IPS DF 19.7 (cell line): ENCODE measurements at regions not wholly inside any gene's neighbourhood (a gene's known extent, or its start where the extent isn't known, plus 50 kb on each side); places are given as distances from the start of the nearest gene placed in this dataset.

Experiments
- DNase-seq: peaks from one replicate; pipeline ENCODE4 v3.0.0-alpha.2; 2013; ENCODE audit warnings: low read depth, low spot score

DNA sequence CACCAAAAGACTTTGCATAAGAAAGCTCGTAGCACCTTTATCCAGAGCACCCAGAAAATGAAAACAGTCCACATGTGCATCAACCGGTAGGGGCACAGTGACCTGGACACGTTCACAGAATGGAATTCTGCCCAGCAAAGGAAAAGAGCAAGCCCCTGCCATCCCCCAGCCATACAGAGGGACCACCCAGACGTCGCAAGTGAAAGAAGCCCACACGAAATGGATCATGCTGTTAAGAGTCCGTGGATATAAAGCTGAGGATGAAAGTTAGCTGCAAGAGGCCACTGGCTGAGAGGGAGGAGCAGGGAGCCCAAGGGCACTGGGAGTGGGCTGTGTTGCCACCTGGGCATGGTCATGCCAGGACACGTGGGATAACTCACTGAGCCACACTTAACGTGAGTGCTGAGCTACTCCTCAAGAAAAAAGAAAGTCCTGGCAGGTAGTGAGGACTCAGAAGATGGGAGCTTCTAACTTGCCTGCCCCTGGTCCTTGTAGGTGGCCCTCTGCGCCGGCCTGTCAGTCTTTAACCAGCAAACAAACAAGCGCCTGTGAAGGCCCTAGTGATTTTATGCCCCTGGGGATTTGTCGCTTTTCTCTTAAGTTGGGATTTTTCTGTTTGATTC is 190.7 kb downstream of the C16orf95 start:
- no peak for DNase-seq

DNA sequence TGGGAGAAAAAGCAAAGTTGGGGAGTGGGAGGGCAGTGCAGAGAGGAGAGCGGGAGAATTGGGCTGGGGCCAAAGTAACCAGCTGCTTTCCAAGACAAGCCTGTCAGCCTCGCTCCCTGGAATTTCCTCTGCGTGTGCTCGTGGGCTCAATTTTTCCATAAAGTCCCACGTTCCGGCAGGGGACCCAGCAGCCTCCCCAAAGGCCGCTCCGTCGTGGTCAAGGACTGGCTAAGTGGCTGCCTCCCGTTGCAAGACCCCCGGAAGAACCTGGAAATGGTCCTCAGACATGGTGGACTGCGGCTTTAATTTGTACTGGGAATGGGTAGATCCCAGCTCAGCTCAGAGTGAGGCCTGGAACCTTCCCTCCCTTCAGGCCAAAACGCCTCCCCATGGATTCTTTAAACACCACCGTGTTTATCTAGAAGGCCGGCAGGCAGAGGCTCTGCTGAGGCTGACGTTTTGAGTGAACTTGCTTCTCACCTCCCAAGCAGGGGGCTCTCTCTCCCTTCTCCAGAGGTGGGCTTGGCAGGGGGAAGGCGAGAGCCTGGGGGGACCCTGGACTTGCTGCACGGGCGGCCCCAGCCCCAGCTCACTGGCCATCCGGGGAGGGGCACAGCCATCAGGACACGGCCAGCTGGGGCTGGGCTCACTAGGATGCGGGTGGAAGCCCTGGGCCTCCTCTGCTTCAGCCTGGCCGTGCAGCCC is 190.0 kb downstream of the C16orf95 start:
- no peak for DNase-seq

DNA sequence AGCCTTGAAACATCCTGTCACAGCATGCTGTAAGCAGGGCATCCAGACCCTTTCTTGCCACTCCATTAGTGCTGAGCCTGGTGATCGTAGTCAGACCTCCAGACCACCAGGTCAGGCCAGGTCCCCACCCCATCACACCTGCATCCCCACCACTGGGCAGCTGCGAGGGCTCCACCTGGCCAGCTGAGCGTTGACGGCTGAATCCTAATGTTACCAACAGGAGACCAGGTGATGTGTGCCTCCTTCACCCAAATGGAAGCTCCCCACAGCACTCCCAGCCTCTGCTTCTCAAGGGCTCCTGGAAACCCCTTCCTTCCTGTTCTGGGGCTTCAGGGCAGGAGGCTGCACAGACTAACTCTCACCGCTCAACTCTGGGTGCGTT is 189.4 kb downstream of the C16orf95 start:
- no peak for DNase-seq

DNA sequence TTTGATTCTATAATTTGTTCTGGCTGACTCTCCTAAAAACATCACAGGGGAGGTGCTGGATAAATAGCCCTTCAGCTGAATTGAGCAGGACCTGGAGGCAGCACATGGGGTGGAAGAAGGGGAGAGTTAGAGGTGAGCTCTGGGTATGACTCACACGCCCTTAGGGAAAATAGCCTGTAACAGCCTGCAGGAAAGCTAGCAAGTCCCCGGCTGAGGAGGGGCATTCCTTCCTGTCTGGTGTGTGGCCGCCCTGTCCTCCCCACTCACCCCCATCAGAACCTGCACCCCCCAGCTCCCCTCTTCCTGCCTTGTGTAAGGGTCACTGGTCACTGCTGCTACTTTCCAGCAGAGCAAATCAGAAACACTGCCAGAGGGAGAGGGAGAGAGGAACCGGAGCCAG is 187.4 kb downstream of the C16orf95 start:
- no peak for DNase-seq

DNA sequence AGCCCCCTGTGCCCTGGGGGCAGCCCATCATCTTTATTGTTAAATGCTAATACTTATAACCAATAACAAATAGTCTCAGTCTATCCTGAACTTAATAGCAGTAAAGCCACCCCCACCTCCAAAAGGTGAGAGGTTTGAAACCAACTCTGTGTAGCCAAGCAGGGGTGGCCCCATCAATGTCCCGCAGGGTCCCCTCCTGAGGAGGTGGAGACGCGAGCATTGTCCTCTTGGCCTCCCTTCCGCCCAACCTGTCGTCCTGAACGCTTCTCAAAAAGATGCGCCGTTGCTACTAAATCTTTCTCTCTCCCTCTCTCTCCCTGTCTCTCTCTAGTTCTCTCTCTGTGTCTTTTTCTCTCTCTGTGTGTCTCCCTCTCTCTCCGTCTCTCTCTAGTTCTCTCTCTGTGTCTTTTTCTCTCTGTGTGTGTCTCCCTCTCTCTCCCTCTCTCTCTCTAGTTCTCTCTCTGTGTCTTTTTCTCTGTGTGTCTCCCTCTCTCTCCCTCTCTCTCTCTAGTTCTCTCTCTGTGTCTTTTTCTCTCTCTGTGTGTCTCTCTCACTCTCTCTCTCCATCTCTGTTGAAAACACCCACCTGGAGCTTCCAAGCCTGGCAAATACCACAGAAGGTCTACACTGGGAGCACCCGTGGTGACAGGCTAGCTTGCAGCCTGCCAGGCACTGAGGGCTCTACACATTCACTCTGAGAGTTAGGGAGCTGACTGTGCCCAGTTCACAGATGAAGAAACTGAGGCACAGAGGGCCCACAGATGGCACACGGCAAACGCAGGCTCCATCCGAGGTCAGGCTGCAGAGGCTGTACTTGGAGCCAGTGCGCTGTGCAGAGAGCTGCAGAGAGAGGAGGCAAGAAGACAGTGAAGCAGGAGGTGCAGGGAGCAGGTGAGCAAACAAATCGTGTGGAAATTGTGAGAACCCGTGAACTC is 185.9 kb downstream of the C16orf95 start:
- DNase-seq = no peak

DNA sequence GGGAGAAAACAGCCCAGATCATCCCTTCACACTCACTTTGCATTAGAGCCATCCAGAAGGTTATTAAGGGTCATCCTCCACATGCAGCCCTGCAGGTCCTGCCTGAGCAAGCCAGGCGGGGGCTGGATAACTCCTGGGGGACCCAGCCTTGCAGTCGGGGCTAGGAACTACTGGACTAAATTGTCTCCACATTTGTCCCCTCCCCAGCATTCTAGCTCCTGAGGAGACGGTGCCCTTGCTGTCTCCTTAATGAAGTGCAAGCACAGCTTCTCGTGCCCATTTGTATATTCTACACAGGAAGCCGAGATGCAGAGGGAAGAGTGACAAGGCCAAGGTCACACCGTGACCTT is 185.2 kb downstream of the C16orf95 start:
- no peak for DNase-seq

DNA sequence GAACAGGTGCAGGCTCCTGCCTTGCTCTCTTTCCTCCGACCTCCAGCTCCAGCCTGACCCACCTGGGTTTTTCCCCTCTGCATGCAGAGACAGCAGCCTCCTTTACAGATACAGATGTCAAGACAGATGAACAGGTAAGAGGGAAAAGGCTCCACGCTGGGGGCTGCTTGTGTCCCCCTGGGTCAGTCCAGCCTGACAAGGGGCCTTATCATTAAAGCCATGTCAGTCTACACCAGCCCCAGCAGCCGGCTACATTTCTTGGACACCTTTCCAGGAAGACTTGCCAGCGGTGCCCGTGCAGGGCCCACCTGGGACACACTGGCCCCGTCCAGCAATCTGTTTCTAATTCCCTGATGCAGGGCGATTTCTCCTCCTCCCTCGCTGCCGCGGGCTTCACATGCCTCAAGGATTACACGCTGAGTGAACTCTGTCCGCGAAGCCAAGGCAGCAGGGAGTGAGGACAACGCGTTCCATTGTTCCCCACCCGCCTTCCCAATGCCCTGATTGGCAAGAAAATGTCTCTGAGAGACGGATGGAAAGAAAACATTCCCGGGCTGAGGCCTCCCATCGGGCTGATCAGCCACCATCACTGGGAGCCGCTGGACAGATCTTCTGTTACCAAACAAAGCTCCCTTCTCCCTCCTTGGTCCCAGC is 184.7 kb downstream of the C16orf95 start:
- DNase-seq = no peak

DNA sequence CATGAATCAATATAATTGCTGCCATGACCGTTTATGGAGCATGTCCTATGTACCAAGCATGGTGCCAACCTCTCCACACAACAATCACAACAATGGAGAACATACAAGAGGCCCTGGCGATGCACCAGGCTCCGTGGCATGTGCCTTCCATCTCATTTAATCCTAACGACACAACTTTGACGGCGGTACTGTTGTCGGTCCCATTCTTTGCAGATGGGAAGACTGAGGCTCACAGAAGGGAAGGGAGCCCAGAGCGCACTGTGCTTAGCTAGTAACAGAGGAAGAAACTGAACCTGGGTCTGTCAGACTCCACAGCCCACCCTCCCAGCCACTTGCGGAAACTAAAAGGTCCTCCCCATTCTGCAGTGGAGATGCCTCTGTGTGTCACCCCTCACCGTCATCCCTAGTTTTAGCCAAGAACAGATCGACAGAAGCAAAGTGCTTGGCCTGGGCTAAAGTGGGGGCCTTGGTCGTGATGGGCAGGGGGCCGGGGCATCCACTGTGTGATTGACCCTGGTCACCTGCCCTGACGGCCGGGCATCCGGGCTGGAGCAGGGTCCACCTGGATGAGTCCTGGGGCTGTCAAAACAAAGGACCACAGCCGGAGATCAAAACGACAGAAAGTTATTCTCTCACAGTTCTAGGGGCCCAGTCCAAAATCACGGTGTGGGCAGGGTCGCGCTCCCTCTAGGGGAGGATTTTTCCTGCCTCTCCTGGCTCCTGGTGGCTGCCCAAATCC is 183.9 kb downstream of the C16orf95 start:
- DNase-seq = no peak

DNA sequence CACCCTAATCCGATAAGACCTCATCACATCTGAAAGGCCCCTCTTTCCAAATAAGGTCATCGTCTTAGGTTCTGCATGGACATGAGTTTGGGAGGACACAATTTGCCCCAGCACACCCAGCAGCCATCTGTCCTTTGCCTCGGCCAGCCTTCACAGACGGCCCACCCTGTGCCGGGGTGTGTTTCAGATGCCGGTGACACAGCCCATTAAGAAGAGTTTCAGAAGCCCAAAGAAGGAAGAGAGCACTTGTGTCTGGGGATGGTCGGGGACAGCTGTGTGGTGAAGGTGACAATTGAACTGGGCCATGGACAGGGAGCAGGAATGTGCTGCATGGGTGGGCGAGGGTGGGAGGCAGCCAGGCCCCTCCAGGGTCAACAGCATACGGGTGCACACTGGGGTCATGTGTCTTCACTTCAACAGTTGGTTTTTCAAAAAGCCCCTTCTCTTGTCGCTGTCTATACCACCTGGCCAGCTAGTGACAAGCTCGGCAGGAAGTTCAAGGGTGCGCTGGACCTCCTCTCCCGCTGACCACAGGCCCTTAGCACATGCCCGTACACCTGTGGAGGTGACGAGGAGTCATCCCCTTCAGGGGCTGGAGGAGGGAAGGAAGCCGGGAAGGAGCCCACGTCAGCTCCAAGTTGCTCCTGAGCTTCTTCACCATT is 183.1 kb downstream of the C16orf95 start:
- DNase-seq = no peak

DNA sequence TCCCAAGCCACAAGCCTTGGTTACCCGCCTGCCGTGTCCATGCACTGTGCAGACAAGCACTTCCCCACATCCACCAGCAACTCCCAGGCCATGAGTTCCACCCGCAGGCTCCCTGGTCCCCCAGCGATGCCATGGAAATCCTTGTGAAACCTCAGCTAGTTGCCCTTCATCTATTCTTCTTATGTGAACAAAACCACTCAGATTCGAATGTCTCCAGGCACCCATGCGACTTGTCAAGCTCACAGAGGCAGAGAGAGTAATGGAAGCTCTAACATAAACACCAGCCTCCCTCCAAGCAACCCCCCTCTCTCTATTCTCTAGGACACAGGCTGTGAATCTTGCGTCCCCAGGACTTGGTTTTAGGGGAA is 182.6 kb downstream of the C16orf95 start:
- DNase-seq = no peak

DNA sequence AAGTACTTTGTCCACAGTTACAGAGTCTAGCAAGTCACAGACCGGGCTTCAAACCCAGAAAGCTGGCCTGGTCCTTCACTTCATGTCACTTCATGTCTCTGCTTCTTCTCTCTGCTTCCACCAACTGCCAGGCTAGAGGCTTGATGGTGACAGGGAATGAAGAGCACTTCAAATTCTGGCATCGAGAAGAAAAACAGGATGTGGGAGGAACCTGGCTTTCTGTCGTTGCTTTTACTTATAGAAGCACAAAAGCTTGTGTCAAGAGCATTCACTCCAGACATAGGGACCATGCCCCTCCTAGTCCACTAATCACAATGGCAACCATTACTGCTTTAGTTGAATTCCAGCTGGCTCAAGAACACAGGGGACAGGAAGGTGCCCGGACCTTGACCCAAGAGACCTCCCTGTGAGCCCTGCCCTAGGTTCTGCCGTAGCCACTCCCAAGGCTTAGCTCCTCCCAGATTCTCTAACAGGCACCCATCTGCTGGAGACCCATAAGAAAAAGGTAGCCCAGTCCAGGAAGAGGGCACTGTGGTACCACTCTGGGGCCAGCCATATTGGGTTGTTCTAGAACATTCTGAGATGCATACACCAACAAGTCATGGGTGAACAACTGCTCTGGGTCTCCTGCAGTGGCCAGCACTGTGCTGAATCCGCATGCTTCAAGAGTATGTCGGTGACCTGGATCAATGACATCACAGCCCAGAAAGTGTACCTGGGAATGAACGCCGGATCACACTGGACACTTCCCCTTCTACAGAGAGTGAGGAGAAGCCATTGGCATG is 181.8 kb downstream of the C16orf95 start:
- no peak for DNase-seq

DNA sequence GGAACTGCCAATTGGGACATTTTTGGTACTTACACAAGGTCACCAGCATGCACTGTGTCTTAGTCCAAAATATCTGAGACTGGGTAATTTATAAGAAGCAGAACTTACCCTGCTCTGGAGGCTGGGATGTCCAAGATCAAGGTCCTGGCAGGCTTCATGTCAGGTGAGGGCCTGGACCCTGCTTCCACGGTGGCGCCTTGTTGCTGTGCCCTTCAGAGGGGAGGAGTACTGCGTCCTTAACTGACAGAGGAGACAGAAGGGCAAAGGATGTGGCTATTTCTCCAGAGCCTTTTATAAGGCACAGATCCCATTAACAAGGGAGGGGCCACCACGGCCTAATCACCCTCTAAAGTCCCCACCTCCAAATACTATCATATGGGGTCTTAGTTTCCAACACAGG is 178.9 kb downstream of the C16orf95 start:
- no peak for DNase-seq

DNA sequence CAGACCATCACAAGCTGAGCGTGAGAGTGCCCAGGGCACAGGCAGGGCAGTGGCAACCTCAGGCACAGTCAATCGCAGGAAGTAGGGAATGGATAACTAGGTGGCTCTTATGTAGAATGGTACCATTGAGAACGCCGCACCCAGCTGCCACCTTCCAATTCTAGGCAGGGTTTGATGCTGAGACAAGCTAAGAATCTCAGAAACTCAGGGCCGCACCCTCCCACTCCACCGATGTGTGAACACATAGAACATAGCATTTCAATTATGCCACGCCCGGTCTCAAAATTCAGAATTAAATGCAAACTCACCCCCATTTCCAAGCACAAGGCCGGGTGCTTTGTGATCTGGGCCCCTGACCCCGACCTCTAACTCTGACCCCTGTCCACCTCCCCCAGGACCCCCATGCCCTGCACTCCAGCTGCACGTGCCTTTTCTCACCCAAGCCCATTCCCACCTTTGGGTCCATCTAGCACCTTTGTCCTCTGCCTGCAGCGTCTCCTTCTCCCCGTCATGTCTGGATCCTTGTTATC is 178.4 kb downstream of the C16orf95 start:
- no peak for DNase-seq

DNA sequence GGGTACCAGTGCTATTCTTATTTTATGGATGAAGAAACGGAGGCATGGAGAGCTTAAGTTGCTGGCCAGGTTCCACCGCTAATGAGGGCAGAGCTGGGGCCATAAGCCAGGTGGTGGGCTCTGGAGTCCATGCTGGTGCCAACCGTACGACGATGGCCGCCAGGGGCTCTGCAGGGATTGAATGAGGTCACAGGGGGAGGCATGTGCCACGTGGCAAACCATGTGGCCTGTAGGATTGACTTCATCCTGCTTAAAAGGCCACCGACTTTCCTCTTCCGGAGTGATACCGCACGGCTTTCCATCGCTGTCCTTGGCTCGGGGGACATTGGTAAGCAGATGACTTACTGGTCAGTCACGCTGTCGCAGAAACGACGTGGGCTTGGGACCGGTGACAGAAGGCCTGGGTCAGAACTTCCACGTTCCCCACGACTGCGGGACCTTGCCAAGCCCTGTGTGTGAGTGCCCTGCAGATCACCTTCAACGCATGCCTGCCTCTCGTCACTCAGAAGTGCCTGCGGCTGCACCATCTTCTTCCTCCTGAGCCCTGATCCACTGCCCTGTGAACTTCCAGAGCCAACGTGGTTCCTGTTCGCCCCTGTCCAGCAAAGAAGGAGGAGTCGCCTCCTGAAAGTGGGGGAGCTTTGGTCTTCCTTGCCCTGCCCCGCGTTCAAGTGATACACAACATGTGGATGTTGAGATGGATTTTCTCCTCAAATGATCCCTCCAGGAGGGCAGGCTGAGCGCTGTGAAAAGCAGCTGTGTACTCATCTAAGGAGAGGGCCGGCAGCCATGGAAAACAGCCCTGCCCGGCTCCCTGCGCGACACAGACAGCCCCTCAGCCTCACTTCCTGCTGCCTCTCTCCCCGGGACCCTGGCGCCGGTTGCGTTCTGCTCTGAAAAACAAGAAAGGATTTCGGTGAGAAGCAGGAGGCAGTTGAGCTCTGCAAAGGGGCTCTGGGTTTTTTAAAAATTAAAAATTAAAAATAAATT is 176.7 kb downstream of the C16orf95 start:
- DNase-seq = no peak

DNA sequence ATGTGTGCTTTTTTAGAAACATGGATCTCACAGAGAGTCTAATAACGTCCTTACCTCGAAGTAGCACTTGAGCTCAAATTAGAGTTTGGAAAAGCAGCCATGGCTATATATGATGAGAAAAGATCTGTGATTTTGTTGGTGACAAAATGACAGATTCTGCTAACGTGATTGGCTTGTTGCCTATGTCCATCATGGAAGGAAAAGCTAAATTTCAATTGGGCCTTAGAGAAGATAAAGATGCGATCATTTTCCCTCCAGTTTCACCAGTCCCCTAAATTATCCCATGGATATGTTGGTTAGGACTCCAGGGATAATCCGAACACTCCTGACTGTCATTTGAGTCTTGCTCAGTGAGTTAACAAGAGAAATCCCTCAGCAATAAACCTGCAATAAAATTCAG is 175.8 kb downstream of the C16orf95 start:
- DNase-seq = no peak

DNA sequence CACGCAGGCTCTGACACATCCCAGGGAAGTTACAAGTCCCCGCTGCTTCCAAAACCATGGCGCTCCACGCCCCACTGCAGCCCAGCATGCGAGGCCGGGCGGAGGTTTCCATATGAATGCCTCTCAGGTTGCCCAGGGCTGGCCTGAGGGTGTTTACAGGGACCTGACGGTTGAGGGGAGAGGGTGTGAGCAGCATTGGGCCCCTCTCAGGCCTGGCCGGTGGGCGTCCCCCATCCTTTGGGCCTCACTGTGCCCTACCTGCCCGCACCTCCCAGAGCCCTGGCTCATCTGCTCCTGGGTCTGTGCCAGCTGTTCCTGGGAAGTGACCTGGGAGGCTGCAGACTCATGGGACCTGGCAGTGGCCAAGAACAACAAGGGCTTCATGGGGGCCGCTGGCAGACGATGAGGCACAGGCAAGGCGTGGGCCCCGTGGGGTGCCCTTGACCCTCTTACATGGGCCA is 173.5 kb downstream of the C16orf95 start:
- DNase-seq = no peak

DNA sequence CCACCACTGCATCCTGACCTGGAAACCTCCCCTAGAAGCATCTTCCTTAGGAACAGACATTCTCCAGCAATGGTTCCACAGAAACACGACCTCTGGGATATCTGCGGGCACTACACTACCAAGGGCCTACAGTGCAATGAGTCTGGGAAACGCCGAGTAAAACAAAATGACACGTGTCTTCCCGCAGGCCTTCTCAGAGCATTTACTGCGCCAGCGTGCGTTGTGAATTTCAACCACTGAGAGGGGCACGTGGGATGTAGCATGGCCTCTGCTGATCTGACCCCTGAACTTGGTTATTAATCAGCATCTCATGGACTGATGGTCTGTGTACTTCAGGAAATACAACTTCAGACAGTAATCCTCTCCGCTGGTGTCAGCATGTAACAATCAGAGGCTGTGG is 173.0 kb downstream of the C16orf95 start:
- no peak for DNase-seq
